Dermis microvascular lymphatic vessel endothelial cell (primary cell): ENCODE measurements at regions not wholly inside any gene's neighbourhood (a gene's known extent, or its start where the extent isn't known, plus 50 kb on each side); places are given as distances from the start of the nearest gene placed in this dataset.

Source experiments
- DNase-seq, 2 donors: peaks; one replicate each; pipeline versions ENCODE4 v3.0.0 to v3.0.0-alpha.2; 2010; ENCODE audit warnings: low read depth in 2 of 2

GRCh38 chr10:3354174-3354900 is 181.8 kb upstream of the PITRM1 start:
- no peak for DNase-seq

- DNase-seq: peak; percentile 54 to 79
Observed at GRCh38 chr10:3353235-3353634, 180.7 kb upstream of the PITRM1 start.

- no peak for DNase-seq
Observed at GRCh38 chr10:3350617-3351258, 178.2 kb upstream of the PITRM1 start.

- DNase-seq: no peak
Observed at GRCh38 chr10:3350205-3350604, 177.6 kb upstream of the PITRM1 start.

GRCh38 chr10:3348564-3348963 is 176.0 kb upstream of the PITRM1 start:
- DNase-seq: no peak

- DNase-seq: no peak
Observed at GRCh38 chr10:3347413-3348182, 175.0 kb upstream of the PITRM1 start.

- DNase-seq: no peak
Observed at GRCh38 chr10:3346851-3347250, 174.3 kb upstream of the PITRM1 start.

- DNase-seq: no peak
Observed at GRCh38 chr10:3342771-3343170, 170.2 kb upstream of the PITRM1 start.

GRCh38 chr10:3340127-3340730 is 167.6 kb upstream of the PITRM1 start:
- DNase-seq: no peak

GRCh38 chr10:3339531-3339950 is 167.0 kb upstream of the PITRM1 start:
- DNase-seq: peak in 1 of 2 donors; percentile 83

GRCh38 chr10:3339121-3339520 is 166.5 kb upstream of the PITRM1 start:
- DNase-seq: no peak

- no peak for DNase-seq
Observed at GRCh38 chr10:3337741-3338140, 165.2 kb upstream of the PITRM1 start.

GRCh38 chr10:3336673-3337293 is 164.2 kb upstream of the PITRM1 start:
- no peak for DNase-seq

- no peak for DNase-seq
Observed at GRCh38 chr10:3333426-3333825, 160.8 kb upstream of the PITRM1 start.

- DNase-seq: no peak
Observed at GRCh38 chr10:3331690-3332230, 159.2 kb upstream of the PITRM1 start.

- DNase-seq: no peak
Observed at GRCh38 chr10:3331187-3331586, 158.6 kb upstream of the PITRM1 start.

- peak in 1 of 2 donors; percentile 65 for DNase-seq
Observed at GRCh38 chr10:3330663-3331062, 158.1 kb upstream of the PITRM1 start.

GRCh38 chr10:3325954-3326750 is 153.6 kb upstream of the PITRM1 start:
- DNase-seq: no peak

- no peak for DNase-seq
Observed at GRCh38 chr10:3324612-3325038, 152.0 kb upstream of the PITRM1 start.

GRCh38 chr10:3323865-3324498 is 151.4 kb upstream of the PITRM1 start:
- no peak for DNase-seq
